ENCODE measurements at regions not wholly inside any gene's neighbourhood (a gene's known extent, or its start where the extent isn't known, plus 50 kb on each side); places are given as distances from the start of the nearest gene placed in this dataset.

- no peaks in the 10 kb centered on the region for H3K27me3 ChIP-seq
- no peaks in the 10 kb centered on the region for H3K9me3 ChIP-seq (ENCODE audit: low read depth)
- DNase-seq (ENCODE audit: low spot score) = no peak
- H3K4me3 ChIP-seq = no peak overlapping the region
- H3K4me2 ChIP-seq = no peak overlapping the region
- H4K20me1 ChIP-seq (ENCODE audit: insufficient read depth, poor library complexity, severe bottlenecking) = no peaks in the 10 kb centered on the region
- no peaks in the 10 kb centered on the region for H3K4me1 ChIP-seq (ENCODE audit: insufficient read depth)
- TF ChIP-seq CTCF (IDR thresholded peaks at IDR 0.05; ENCODE audit: poor library complexity) = no peak
- TF ChIP-seq EZH2phosphoT487 (IDR thresholded peaks at IDR 0.05; ENCODE audit: low read depth, severe bottlenecking, unreplicated experiment) = no peak
- no peak for TF ChIP-seq EZH2 (IDR thresholded peaks at IDR 0.05; ENCODE audit: borderline replicate concordance)
- no peaks in the 10 kb centered on the region for H3K79me2 ChIP-seq
- no peaks in the 10 kb centered on the region for H3K9me2 ChIP-seq (replicated peaks; ENCODE audit: insufficient read depth)
- H3K27ac ChIP-seq = no peak overlapping the region
- H3K36me3 ChIP-seq (replicated peaks; ENCODE audit: insufficient read depth, low read depth) = no peaks in the 10 kb centered on the region
- H2AFZ ChIP-seq = no peak overlapping the region
Measured at GRCh38 chr5:89395111-89395510, 512.1 kb upstream of the MEF2C start.

GRCh38 chr5:89388872-89389271 lies 505.9 kb upstream of the MEF2C start:
- no peak for DNase-seq (ENCODE audit: low spot score)
- H3K79me2 ChIP-seq = no peaks in the 10 kb centered on the region
- H3K36me3 ChIP-seq (replicated peaks; ENCODE audit: insufficient read depth, low read depth) = no peaks in the 10 kb centered on the region
- no peaks in the 10 kb centered on the region for H3K9me3 ChIP-seq (ENCODE audit: low read depth)
- H3K27me3 ChIP-seq = no peaks in the 10 kb centered on the region
- H4K20me1 ChIP-seq (ENCODE audit: insufficient read depth, poor library complexity, severe bottlenecking) = no peaks in the 10 kb centered on the region
- no peaks in the 10 kb centered on the region for H3K4me1 ChIP-seq (ENCODE audit: insufficient read depth)
- H3K9me2 ChIP-seq (replicated peaks; ENCODE audit: insufficient read depth) = no peaks in the 10 kb centered on the region
- 74% methylated on average over 2 of the region's 2 CpGs for WGBS (ENCODE audit: low lambda C conversion rate, missing lambda C conversion rate)
- H3K4me2 ChIP-seq = no peak overlapping the region
- no peak overlapping the region for H3K4me3 ChIP-seq
- no peak overlapping the region for H2AFZ ChIP-seq
- no peak overlapping the region for H3K27ac ChIP-seq
- TF ChIP-seq EZH2phosphoT487 (IDR thresholded peaks at IDR 0.05; ENCODE audit: low read depth, severe bottlenecking, unreplicated experiment) (no peak), CTCF (IDR thresholded peaks at IDR 0.05; ENCODE audit: poor library complexity) (no peak), EZH2 (IDR thresholded peaks at IDR 0.05; ENCODE audit: borderline replicate concordance) (no peak)

- no peaks in the 10 kb centered on the region for H3K27me3 ChIP-seq
- H3K27ac ChIP-seq = no peak overlapping the region
- H3K9me2 ChIP-seq (replicated peaks; ENCODE audit: insufficient read depth) = no peaks in the 10 kb centered on the region
- DNase-seq (ENCODE audit: low spot score) = no peak
- no peaks in the 10 kb centered on the region for H3K79me2 ChIP-seq
- TF ChIP-seq EZH2phosphoT487 (IDR thresholded peaks at IDR 0.05; ENCODE audit: low read depth, severe bottlenecking, unreplicated experiment) = no peak
- H3K4me3 ChIP-seq = no peak overlapping the region
- no peaks in the 10 kb centered on the region for H4K20me1 ChIP-seq (ENCODE audit: insufficient read depth, poor library complexity, severe bottlenecking)
- 94% methylated on average over 5 of the region's 5 CpGs for WGBS (ENCODE audit: low lambda C conversion rate, missing lambda C conversion rate)
- no peak overlapping the region for H3K4me2 ChIP-seq
- H3K9me3 ChIP-seq (ENCODE audit: low read depth) = no peaks in the 10 kb centered on the region
- H2AFZ ChIP-seq = no peak overlapping the region
- H3K4me1 ChIP-seq (ENCODE audit: insufficient read depth) = no peaks in the 10 kb centered on the region
- H3K36me3 ChIP-seq (replicated peaks; ENCODE audit: insufficient read depth, low read depth) = no peaks in the 10 kb centered on the region
Measured at GRCh38 chr5:89384391-89384790, 501.4 kb upstream of the MEF2C start.

- Histone ChIP-seq H2AFZ (no peak overlapping the region), H3K79me2 (no peaks in the 10 kb centered on the region), H3K4me1 (ENCODE audit: insufficient read depth) (no peaks in the 10 kb centered on the region), H3K27me3 (no peaks in the 10 kb centered on the region), H3K4me3 (no peak overlapping the region), H3K36me3 (replicated peaks; ENCODE audit: insufficient read depth, low read depth) (no peaks in the 10 kb centered on the region), H4K20me1 (ENCODE audit: insufficient read depth, poor library complexity, severe bottlenecking) (no peaks in the 10 kb centered on the region), H3K4me2 (no peak overlapping the region), H3K27ac (no peak overlapping the region), H3K9me3 (ENCODE audit: low read depth) (no peaks in the 10 kb centered on the region), H3K9me2 (replicated peaks; ENCODE audit: insufficient read depth) (no peaks in the 10 kb centered on the region)
- DNase-seq (ENCODE audit: low spot score) = no peak
- no peak for TF ChIP-seq EZH2phosphoT487 (IDR thresholded peaks at IDR 0.05; ENCODE audit: low read depth, severe bottlenecking, unreplicated experiment)
- no peak for TF ChIP-seq EZH2 (IDR thresholded peaks at IDR 0.05; ENCODE audit: borderline replicate concordance)
- TF ChIP-seq CTCF (IDR thresholded peaks at IDR 0.05; ENCODE audit: poor library complexity) = no peak
Measured at GRCh38 chr5:89380635-89381034, 497.7 kb upstream of the MEF2C start.
